Activated CD8-positive, alpha-beta T cell treated with anti-CD3 and anti-CD28 coated beads, Interleukin-2, amount 10 ng/mL, durations not matched to agents 7 days and 5 days (primary cell): ENCODE measurements at regions not wholly inside any gene's neighbourhood (a gene's known extent, or its start where the extent isn't known, plus 50 kb on each side); places are given as distances from the start of the nearest gene placed in this dataset.

Experiments used
- ATAC-seq: fragments of 150-1000 bp; cut with Tn5 transposase; one replicate; pipeline ENCODE4 v1.10.0; 2021; ENCODE audit warnings: moderate library complexity
- CTCF ChIA-PET: fragments of 350-600 bp; sonication (Branson Sonifier 250); formaldehyde crosslinking; loops from one replicate; lab custom pipeline; 2021; ENCODE audit warnings: antibody characterized with exemption; lab: Charles Lee
- POLR2A ChIA-PET: fragments of 350-600 bp; sonication (Branson Sonifier 250); formaldehyde crosslinking; loops from one replicate; lab custom pipeline; 2021; ENCODE audit warnings: antibody characterized with exemption; lab: Charles Lee
- DNase-seq: peaks from one replicate; pipeline ENCODE4 v3.0.0-alpha.2; 2020
- H3K27ac Mint-ChIP-seq: one replicate; pipeline ENCODE4 v1.8.0; 2021; ENCODE audit warnings: mild to moderate bottlenecking, mixed read lengths
- H3K27me3 Mint-ChIP-seq: one replicate; pipeline ENCODE4 v1.8.0; 2021; ENCODE audit warnings: low read depth, mixed read lengths
- H3K36me3 Mint-ChIP-seq: one replicate; pipeline ENCODE4 v1.8.0; 2021; ENCODE audit warnings: low read depth, mixed read lengths
- H3K4me1 Mint-ChIP-seq: one replicate; pipeline ENCODE4 v1.8.0; 2021; ENCODE audit warnings: low read depth, mixed read lengths
- H3K4me3 Mint-ChIP-seq: one replicate; pipeline ENCODE4 v1.8.0; 2021; ENCODE audit warnings: mild to moderate bottlenecking, mixed read lengths
- H3K9me3 Mint-ChIP-seq: one replicate; pipeline ENCODE4 v1.8.0; 2022; ENCODE audit warnings: mixed read lengths; ENCODE audit not compliant: insufficient read depth

DNA sequence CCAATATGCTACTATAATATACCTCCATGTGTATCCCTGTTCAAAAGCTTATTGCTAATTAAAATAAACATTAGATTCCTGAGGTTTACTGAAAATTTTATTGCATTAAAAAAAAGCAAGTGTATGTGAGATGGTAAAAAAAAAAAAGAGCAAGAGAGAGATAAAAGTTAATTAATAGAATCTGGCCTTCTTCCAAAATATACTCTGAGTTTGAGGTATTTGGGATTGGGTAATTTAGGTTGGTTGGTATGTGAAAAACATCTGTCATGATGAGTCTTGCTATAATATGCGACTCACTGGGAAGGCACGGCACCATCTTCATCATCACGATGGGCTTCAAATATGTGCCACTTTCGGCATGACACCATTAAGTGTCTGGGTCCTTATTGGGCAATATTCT is 711.1 kb upstream of the SOX9 start:
- no peaks in the 10 kb centered on the region for H3K4me1 Mint-ChIP-seq
- no peak for ATAC-seq
- H3K36me3 Mint-ChIP-seq = no peaks in the 10 kb centered on the region
- peaks cover 3% of the 10 kb centered on the region for H3K9me3 Mint-ChIP-seq
- POLR2A ChIA-PET = no interaction called here
- no peak overlapping the region for H3K27ac Mint-ChIP-seq
- DNase-seq = no peak
- H3K27me3 Mint-ChIP-seq = no peaks in the 10 kb centered on the region
- CTCF ChIA-PET = no interaction called here
- H3K4me3 Mint-ChIP-seq = no peak overlapping the region

DNA sequence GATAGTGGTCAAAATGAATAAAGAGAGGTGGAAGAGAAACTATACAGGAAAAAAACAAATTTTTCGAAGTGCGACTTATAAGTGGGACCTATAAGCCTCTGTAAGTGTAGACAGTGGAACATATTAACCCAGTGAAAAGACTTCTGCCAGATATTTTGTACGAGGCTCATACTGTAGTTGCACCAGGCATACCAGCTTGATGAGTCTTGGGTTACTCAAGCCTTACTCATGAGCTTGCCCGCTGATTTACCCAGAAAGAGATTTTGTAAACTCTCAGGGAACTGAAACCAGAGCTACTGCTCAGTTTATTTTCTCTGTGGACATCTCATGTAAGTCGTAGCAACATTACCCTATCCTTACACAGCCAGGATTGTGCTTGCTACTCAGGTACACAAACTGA is 708.0 kb upstream of the SOX9 start:
- Mint-ChIP-seq H3K4me3 (no peak overlapping the region), H3K27me3 (no peaks in the 10 kb centered on the region), H3K9me3 (no peaks in the 10 kb centered on the region), H3K4me1 (no peaks in the 10 kb centered on the region), H3K36me3 (no peaks in the 10 kb centered on the region), H3K27ac (no peak overlapping the region)
- ChIA-PET POLR2A (no interaction called here), CTCF (no interaction called here)
- no peak for ATAC-seq
- DNase-seq = no peak

DNA sequence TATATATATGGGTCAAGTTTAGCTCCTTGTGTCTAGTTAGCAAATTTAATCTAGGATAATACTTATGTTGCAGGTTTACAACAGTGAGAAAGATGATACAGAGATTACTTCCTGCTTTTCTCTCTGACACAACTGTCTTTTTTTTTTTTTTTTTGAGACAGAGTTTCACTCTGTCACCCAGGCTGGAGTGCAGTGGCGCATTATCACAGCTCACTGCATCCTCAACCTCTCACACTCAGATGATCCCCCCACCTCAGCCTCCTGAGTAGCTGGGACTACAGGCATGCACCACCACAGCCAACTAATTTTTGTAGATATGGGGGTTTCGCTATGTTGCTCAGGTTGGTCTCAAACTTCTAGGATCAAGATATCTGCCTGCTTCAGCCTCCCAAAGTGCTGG is 706.9 kb upstream of the SOX9 start:
- CTCF ChIA-PET = no interaction called here

DNA sequence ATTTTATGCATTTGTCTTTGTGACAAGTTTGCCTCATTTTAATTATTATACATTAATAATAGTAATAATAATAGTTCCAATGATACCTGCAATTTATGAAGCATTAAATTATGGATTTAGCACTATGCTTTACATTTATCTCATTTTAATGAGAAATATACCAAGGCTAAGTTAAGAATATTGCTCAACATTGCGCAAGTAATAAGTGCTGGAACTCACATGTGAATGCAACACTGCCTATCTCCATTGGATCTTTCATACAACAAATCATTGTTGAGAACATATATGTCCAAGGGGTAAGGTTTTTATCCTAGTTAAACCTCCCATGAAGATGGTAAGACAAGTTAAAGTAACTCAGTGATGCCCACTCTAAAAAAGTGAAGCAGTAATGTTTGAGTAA is 703.7 kb upstream of the SOX9 start:
- no peak for ATAC-seq
- no peak overlapping the region for H3K27ac Mint-ChIP-seq
- POLR2A ChIA-PET = no interaction called here
- peaks cover under 1% of the 10 kb centered on the region for H3K9me3 Mint-ChIP-seq
- H3K4me1 Mint-ChIP-seq = no peaks in the 10 kb centered on the region
- CTCF ChIA-PET = no interaction called here
- DNase-seq = no peak
- H3K36me3 Mint-ChIP-seq = no peaks in the 10 kb centered on the region
- no peak overlapping the region for H3K4me3 Mint-ChIP-seq
- H3K27me3 Mint-ChIP-seq = no peaks in the 10 kb centered on the region

More for the DNA sequence above, 706.9 kb upstream of the SOX9 start:
- ATAC-seq (no peak), DNase-seq (no peak)
- Mint-ChIP-seq H3K4me1 (no peaks in the 10 kb centered on the region), H3K27me3 (no peaks in the 10 kb centered on the region), H3K27ac (no peak overlapping the region), H3K9me3 (no peaks in the 10 kb centered on the region), H3K4me3 (no peak overlapping the region), H3K36me3 (no peaks in the 10 kb centered on the region)
- POLR2A ChIA-PET = no interaction called here

DNA sequence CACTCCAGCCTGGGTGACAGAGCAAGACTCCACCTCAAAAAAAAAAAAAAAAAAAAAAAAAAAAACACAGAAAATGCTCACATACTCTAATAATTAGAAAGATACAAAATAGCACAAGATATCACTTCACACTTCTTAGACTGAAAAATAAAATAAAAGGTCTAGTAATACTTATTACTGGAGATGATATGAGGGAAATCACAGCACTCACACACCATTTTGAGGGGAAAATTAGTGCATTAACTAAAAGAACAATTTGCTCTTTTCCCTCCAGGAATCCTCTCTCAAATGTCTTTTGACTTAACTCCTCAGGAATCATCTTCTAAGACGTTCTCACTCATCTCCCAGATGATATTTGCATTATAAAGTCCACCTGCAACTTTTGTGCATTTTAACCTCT is 697.9 kb upstream of the SOX9 start:
- CTCF ChIA-PET = no interaction called here
- no peaks in the 10 kb centered on the region for H3K27me3 Mint-ChIP-seq
- POLR2A ChIA-PET = no interaction called here

DNA sequence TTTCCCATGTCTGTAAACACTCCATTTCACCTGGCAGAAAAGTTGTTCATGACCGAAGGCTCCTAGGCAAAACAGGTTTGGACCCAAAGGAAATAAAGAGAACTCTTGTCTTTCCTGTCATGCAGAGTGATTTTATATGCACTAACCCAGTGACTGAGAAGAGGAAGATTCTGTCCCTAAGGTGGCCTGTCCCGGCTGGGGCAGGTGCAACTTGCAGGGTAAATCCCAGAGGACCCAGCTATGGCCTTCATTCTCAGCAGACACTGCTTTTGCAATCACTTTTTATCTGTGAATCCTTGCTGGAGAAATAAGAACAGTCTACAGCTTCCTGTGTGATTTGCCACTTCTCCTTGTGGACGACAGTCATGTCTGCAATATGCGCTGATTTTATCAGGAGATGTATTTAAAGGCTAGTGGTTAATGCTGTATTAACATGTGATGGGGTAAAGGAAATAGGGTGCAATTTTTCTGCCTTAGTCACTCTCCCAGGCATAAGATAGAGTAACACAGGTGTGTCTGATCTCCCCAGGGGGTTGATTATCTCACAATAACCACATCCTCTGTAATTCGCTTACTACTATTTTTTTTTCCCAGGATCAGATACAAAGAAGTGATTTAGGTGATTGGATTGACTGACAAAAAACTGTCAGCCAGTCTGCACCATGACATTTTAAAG is 696.8 kb upstream of the SOX9 start:
- no peaks in the 10 kb centered on the region for H3K36me3 Mint-ChIP-seq

More for the DNA sequence above, 697.9 kb upstream of the SOX9 start:
- no peak for ATAC-seq
- DNase-seq = no peak
- Mint-ChIP-seq H3K27ac (no peak overlapping the region), H3K4me3 (no peak overlapping the region), H3K9me3 (peaks cover 10% of the 10 kb centered on the region), H3K4me1 (no peaks in the 10 kb centered on the region), H3K36me3 (no peaks in the 10 kb centered on the region)

DNA sequence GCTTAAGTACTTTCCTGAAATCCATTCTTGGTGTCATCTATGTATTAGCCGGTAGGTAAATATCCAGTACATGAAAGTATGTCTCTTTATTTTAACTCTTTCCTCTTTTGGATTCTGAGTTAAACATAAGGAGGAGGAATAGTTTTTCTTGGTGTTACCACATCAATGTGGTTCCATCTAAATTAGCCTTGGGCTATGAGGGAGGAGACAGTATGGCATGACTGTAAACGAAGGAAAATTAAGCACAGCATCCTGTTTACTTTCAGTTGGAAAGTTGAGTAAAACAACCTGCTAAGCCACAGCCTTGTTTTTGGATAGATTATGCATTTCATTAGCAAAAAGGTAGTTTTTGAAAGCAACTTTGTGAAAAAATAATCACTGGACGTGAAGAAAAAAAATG is 693.0 kb upstream of the SOX9 start:
- Mint-ChIP-seq H3K9me3 (peaks cover 7% of the 10 kb centered on the region), H3K27me3 (no peaks in the 10 kb centered on the region), H3K4me1 (no peaks in the 10 kb centered on the region), H3K27ac (no peak overlapping the region), H3K4me3 (no peak overlapping the region), H3K36me3 (no peaks in the 10 kb centered on the region)
- DNase-seq = no peak
- ATAC-seq = no peak
- ChIA-PET CTCF (no interaction called here), POLR2A (no interaction called here)

More for the DNA sequence above, 696.8 kb upstream of the SOX9 start:
- CTCF ChIA-PET = no interaction called here
- Mint-ChIP-seq H3K4me3 (no peak overlapping the region), H3K27me3 (no peaks in the 10 kb centered on the region), H3K27ac (no peak overlapping the region), H3K9me3 (peaks cover 10% of the 10 kb centered on the region), H3K4me1 (no peaks in the 10 kb centered on the region)
- POLR2A ChIA-PET = no interaction called here
- ATAC-seq (no peak), DNase-seq (no peak)

DNA sequence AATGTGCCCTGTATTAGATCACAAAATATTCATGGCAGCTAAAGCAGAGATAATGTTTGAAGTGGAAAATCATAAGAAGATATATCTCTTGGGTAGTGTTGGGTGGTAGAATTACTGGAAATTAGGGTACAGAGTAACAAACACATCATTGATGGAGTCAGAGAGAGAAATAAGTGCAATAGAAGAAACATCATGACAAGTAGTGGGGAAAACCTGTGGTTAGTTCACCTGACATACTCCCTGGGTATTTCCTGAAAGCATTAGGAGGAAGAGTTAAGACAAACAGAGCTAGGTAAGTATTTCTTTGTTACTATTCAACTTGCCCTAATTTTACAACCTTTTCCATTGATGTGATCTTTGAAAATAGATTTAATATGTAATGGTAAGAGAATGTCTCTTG is 691.9 kb upstream of the SOX9 start:
- Mint-ChIP-seq H3K4me1 (no peaks in the 10 kb centered on the region), H3K9me3 (no peaks in the 10 kb centered on the region), H3K27me3 (no peaks in the 10 kb centered on the region), H3K4me3 (no peak overlapping the region), H3K36me3 (no peaks in the 10 kb centered on the region), H3K27ac (no peak overlapping the region)
- ChIA-PET CTCF (no interaction called here), POLR2A (no interaction called here)
- ATAC-seq = no peak
- no peak for DNase-seq

DNA sequence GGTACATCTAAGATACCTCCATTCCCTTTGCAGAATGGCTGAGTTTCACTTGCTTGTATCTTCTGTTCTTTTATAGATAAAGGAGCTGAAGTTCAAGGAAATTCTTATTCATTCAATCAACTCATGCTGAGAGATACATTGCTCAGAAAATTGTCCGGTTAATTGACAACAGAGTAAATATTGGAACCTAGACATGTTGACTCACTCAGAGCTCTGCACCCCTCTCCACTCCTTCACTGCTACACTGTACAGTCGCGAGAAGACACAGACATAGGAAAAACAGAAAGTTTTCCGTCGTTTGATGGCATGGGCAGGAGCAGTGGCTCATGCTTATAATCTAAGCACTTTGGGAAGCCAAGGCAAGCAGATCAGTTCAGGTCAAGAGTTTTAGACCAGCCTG is 690.5 kb upstream of the SOX9 start:
- no peaks in the 10 kb centered on the region for H3K9me3 Mint-ChIP-seq
- H3K4me1 Mint-ChIP-seq = no peaks in the 10 kb centered on the region
- DNase-seq (no peak), ATAC-seq (no peak)
- CTCF ChIA-PET = no interaction called here
- H3K4me3 Mint-ChIP-seq = no peak overlapping the region
- no peaks in the 10 kb centered on the region for H3K27me3 Mint-ChIP-seq
- no peaks in the 10 kb centered on the region for H3K36me3 Mint-ChIP-seq
- POLR2A ChIA-PET = no interaction called here
- no peak overlapping the region for H3K27ac Mint-ChIP-seq

DNA sequence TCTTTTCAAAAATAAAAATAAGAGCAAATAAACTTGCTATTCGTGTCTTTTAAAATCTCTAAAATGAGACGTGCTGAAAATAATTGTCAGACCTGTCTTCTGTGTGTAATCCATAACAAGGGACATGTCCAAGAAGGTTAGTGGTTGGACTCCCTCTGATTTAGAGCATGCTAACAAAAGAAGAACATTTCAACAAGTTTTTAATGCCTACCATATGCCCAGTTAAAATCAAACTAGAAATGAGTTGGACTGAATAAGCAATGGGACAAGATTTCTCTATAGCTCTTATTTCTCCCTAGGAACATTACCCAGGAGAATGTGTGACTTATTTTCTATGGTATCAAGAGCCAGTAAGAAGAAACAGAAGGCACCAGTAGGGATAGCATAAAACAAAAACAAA is 689.7 kb upstream of the SOX9 start:
- Mint-ChIP-seq H3K27ac (no peak overlapping the region), H3K27me3 (no peaks in the 10 kb centered on the region), H3K9me3 (no peaks in the 10 kb centered on the region), H3K4me3 (no peak overlapping the region), H3K4me1 (no peaks in the 10 kb centered on the region), H3K36me3 (no peaks in the 10 kb centered on the region)
- CTCF ChIA-PET = no interaction called here
- DNase-seq = no peak
- POLR2A ChIA-PET = no interaction called here
- ATAC-seq = no peak

DNA sequence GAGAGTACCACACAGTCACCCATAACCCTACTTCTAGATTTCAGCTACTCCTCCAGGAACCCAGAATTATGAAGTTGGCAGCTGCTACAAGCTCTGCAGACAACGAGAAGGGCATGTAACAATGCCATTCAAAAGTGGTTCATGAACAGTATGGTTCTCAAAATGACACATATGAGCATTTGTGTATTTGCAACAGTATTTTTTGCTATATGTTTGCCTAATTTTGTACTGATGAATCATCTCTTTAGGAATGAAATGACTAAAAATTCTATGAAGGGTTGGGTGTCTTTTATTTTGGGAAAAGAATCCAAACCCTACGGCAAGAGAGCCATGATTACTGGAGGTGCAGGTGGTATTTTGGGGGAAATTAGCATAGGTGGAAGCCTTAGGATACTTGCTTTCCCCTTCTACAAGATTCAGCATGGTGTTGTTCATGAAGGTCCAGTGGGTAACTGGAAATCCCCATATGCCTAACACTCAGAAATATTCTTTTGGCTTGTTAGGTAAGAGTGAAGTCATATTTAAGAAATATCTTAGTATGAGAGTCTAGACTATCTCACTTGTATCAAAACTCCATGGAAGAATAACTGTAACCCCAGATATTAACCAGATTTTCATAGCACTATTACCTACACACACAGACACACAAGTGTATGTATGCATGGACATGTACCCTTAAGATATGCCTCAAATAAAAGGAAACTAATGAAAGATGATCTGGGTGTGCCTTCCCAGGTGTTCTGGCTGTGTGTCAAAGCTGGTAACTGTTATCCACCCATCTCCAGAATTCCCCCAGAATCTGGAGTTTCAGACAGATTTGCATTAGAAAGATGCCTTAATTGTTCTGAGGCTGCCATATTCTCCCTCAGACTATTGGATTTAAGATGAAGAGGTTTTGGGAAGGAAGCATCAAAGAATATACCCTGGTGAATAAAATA is 688.2 kb upstream of the SOX9 start:
- Mint-ChIP-seq H3K4me3 (no peak overlapping the region), H3K4me1 (no peaks in the 10 kb centered on the region), H3K27me3 (no peaks in the 10 kb centered on the region), H3K27ac (no peak overlapping the region), H3K36me3 (no peaks in the 10 kb centered on the region), H3K9me3 (no peaks in the 10 kb centered on the region)
- CTCF ChIA-PET = no interaction called here
- POLR2A ChIA-PET = no interaction called here
- ATAC-seq (no peak), DNase-seq (no peak)

DNA sequence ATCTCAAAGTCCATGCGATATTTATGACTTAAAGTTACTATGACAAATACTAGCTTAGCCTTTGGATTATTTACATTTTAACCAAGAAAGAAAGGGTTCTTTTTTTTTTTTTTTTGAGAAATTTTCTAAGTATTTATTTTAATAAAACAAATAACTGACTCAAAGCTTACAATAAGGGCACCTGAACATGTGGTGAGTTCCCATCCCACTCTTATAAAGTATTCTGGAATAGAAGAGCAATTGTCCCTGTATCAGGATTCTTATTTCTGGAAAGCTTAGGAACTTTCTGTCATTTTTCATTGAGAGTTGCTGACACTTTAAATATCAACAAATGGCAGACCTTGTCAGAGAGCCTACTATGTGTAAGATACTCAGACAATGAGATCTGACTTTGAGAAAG is 686.1 kb upstream of the SOX9 start:
- CTCF ChIA-PET = no interaction called here
- no peaks in the 10 kb centered on the region for H3K27me3 Mint-ChIP-seq
- no peaks in the 10 kb centered on the region for H3K4me1 Mint-ChIP-seq
- no peaks in the 10 kb centered on the region for H3K9me3 Mint-ChIP-seq
- DNase-seq (no peak), ATAC-seq (no peak)
- POLR2A ChIA-PET = no interaction called here
- H3K27ac Mint-ChIP-seq = no peak overlapping the region
- H3K36me3 Mint-ChIP-seq = no peaks in the 10 kb centered on the region
- H3K4me3 Mint-ChIP-seq = no peak overlapping the region
